NOMO-1 (cell line): ENCODE measurements at regions not wholly inside any gene's neighbourhood (a gene's known extent, or its start where the extent isn't known, plus 50 kb on each side); places are given as distances from the start of the nearest gene placed in this dataset.

Source experiments
- DNase-seq, 2 experiments: peaks; one replicate each; lab custom pipeline; 2025; ENCODE audit not compliant: unreplicated experiment in 2 of 2; lab: John Stamatoyannopoulos, UW

DNA sequence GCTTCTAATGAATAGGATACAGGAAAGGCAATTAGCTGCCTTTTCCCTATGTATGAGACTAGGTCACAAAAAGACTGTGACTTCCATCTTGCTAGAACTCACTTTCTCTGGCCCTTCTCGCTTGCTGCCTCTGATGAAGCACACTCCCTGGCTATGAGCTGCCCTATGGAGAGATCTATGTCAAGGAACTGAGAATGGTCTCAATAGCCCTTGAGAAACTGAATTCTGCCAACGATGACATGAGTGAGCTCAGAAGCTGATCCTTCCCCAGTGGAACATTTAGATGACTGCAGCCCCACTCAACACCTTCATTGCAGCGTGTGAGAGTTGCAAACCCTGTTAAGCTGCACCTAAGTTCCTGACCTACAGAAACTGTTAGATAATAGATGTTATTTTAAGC is 309.8 kb downstream of the COG6 start:
- DNase-seq: no peak

DNA sequence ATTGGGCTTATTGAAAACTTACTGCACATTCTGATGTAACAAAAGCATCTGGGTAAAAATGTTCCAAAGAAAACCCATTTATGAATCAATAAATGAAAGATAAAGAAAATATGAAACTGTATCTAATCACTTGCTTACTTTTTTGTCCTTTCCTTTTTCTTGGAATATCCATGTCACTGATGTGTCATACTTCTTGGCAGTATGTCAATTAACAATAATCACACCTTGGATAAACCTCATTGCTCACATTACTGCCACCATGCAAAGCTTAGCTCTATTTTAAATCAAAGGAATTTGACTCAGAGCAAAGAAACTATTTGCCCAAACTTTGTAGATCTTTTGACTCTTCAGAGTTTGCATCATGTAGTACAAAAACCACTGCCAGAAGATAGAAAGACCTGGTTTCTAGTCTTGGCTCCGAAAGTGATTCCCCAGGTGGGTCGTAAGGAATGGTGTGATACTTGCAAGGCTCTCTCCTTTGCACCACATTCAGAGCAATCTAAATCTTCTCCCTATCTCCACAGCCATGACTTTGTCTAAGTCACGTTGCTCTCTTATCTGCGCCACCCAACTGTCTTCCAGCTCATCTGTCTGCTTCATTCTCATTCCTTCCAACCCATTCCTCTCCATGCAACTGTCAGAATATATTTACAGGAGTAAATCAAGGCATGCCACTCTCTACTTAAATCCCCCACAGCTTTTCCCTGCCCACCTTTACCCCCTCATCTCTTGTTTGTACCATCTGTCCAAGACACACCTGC is 311.9 kb downstream of the COG6 start:
- DNase-seq: no peak

DNA sequence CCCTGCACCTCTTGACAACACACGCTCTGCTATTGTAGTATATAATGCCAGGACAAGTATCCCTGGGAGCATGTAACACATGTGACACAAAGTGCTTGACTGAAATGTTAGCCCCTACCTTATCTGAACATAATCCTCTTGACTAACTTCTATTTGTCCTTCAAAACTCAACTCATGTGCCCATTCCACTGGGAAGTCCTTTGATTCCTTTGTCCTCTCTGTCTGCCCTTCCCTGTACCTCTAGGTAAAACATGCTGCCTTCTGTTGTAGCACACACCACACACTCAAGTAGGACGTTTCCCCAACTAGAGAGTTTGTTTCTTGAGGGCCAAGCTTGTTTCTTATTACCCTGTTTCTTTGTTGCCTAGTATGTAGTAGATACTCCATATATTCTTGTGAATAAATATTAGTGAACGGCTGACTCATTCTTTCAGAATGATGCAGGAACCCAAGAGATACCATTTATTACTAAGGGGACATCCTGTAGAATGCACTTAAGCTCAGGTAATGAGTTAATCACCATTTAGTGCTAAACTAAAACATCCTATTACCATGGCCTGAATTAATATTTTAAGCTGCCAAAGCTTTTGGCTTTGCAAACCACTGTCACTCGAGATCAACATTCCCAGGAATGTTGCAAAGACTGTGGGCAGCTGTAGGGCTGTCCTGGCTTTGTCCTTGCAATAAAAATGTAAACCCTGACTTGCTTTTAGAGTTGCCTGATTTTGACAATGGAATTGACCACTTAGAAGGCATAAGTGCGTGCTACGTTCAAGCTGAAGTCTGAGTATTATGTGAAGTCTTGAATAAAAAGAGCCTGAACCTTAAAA is 313.4 kb downstream of the COG6 start:
- DNase-seq: no peak

- no peak for DNase-seq
Measured at GRCh38 chr13:39970177-39970846, 314.9 kb downstream of the COG6 start.

DNA sequence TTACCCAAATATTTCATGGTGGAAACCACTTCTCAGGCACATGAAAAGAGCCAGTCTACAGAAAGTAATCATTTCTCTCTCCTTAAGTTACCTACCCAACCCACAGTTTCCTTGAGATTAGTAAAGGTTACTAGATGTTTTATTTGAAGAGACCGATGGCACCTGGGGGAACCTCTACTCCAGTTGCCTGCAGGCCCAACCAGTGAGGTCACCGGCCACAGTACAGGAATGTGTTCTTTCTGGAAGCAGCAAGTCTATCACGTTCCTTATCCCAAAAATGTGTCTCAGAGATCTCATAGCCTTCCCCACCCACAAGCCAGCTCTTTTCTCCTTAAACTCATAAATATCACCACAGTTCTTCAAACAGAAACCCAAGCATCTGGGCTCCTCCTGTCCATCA is 316.1 kb downstream of the COG6 start:
- no peak for DNase-seq

- DNase-seq: no peak
Measured at GRCh38 chr13:39976481-39976880, 321.0 kb downstream of the COG6 start.

GRCh38 chr13:39981056-39981455 is 325.6 kb downstream of the COG6 start:
- DNase-seq: no peak

- no peak for DNase-seq
Measured at GRCh38 chr13:39982745-39983144, 327.3 kb downstream of the COG6 start.

GRCh38 chr13:39985071-39985470 is 329.6 kb downstream of the COG6 start:
- DNase-seq: no peak

DNA sequence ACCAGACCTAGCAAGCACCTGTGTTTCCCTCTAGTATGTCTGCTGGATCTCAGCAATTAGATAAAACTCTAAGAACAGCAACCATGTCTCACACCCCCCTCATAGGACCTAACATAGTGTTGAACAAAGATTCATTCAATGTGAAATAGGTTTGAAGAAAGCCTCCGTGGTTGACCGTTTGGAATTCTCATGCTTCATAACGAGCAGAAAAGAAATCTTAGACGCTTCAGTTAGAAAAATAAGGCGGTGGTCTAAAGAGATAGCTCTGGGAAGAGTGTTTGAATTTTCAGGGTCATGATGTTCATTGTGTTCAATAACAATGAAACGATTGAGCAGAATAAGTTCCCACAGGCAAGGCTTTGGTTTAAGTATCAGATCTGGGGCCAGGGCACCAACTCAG is 332.9 kb downstream of the COG6 start:
- DNase-seq: no peak

- no peak for DNase-seq
Measured at GRCh38 chr13:39998166-39998565, 342.7 kb downstream of the COG6 start.

DNA sequence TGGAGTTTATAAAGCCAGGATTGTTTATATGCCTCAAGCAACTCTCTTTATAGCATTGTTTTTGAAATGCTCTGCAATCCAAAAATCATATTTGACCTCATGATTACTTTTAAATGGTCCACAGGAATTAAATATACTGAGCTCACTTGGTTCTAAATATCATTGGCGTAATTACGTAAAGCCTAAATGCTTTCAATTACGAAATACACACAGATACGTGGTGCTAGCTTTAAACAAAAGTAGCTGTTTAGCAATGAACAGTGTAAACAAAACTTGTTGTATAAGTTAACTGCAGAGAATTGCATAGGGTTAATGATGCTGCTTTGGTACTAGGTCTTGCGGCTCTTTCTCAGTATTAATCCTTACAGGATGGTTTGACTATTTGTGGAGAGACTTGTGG is 346.6 kb downstream of the COG6 start:
- DNase-seq: no peak

DNA sequence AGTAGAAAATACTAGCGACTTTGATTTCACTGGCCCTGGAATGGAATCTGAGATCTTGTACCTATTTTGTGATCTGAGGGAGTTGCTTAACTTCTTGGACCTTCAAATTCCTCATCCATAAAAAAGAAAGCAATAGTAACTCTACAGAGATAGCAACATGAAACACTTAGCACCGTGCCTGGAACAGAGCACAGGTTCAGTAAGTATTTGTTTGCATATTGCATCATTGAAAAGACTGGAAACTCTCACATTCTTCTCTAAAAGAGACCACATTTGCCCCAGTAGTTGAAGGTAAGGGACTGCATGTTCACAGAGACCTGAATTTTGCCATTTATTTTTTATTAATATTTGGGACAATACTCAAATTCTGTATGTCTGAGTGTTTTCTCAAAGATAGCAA is 358.1 kb downstream of the COG6 start:
- no peak for DNase-seq

GRCh38 chr13:40016953-40017660 is 361.6 kb downstream of the COG6 start:
- no peak for DNase-seq

DNA sequence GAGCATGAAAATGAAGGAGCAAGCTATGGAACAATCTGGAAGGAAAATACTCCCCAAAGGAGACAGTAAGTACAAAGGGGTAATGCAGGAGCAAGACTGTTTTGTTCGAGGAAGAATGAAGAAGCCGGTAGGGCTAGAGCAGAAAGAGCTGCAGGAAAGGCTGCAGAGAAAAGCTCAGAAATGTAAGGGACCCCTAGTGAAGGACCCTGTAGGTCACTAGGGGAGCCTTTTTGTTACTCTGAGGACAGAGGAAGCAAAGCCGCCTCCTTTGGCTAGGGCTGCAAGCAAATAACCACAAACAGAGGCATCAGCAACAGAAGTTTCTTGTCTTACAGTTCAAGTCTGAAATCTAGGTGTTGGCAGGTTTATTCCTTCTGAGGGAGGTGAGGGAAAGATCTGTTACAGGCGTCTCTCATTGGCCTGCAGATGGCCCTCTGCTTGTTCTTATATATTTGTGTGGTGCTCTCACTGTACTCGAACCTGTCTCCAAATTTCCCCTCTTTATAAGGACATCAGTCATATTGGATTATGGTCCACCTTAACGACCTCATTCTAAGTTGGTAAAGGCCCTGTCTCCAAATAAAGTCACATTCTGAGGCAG is 362.3 kb downstream of the COG6 start:
- DNase-seq: no peak

DNA sequence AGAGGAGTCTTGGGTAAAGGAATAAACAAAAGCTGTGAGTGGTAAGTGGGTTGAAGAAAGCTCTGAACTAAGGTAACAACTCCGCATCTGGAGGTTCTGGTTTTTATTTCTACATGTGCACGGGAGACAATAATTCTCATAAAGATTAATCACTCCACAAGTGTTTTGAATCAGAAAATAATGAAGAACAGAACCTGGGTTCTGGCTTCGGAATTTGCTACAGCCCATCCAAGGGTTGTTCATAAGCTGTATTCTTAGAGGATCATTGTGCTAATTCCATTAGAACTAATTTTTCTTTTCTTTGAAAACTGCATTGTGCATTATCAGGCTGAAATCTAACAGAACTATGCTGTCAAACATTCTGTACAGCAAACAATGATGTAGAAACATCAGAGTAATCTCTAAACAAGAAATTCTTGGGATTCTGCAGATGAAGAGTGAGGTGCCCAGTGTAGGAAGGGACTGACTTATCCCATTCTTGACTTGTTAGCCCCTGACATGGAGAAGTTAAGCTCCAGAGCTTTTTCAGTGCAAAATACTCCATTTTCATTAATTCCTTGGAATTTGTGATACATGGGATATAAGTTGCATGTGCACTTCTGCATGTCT is 368.2 kb downstream of the COG6 start:
- DNase-seq: no peak

GRCh38 chr13:40024204-40024966 is 368.9 kb downstream of the COG6 start:
- no peak for DNase-seq

GRCh38 chr13:40024967-40025714 is 369.7 kb downstream of the COG6 start:
- DNase-seq: no peak

GRCh38 chr13:40026174-40026585 is 370.7 kb downstream of the COG6 start:
- DNase-seq: no peak
